Keratinocyte (primary cell): ENCODE measurements at regions not wholly inside any gene's neighbourhood (a gene's known extent, or its start where the extent isn't known, plus 50 kb on each side); places are given as distances from the start of the nearest gene placed in this dataset.

Source experiments
- CTCF ChIP-seq, 3 experiments: IDR thresholded peaks in 1 of 3; conservative IDR thresholded peaks in 1 of 3; optimal IDR thresholded peaks in 1 of 3; 2 replicates in 2 of 3; 3 replicates in 1 of 3; pipeline versions ENCODE3 to v1.5.1; 2011; ENCODE audit warnings: low read length in 3 of 3, mild to moderate bottlenecking in 3 of 3, moderate library complexity in 2 of 3, control low read depth in 1 of 3, inconsistent platforms in 1 of 3; ENCODE audit not compliant: insufficient read depth in 2 of 3; ENCODE audit errors: extremely low read depth in 1 of 3
- EZH2 ChIP-seq: IDR thresholded peaks from one replicate; pipeline ENCODE4 v1.6.1; 2012; ENCODE audit warnings: inconsistent platforms, mild to moderate bottlenecking, low read length, moderate library complexity

DNA sequence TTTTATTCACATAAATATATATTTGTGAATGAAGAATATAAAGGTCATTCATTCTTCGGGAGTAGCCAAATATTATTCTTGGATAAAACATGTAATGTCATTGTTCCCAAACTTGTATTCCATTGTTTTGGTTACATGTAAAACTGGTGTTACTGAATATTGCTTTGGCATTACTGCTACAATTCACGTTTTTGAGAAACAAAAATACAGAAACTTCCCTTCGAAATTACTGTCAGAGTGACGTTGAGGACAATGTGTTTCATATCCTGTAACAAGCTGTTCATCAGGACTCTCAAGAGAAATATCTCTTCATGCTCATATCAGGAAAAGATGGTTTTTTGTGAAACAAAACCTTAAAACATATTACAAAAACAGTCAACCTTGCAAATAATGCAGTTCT lies 258.9 kb upstream of the DDX53 start:
- TF ChIP-seq CTCF (optimal IDR thresholded peaks at IDR 0.05 in 1 of 3, IDR thresholded peaks at IDR 0.05 in 1 of 3, conservative IDR thresholded peaks at IDR 0.05 in 1 of 3; ENCODE audit: extremely low read depth in 1 of 3, insufficient read depth in 2 of 3, low read length in 3 of 3) (no peak), EZH2 (no peak)
